Epithelial cell of proximal tubule (primary cell): ENCODE measurements at regions not wholly inside any gene's neighbourhood (a gene's known extent, or its start where the extent isn't known, plus 50 kb on each side); places are given as distances from the start of the nearest gene placed in this dataset.

Source experiments
- DNase-seq: peaks from one replicate; pipeline ENCODE4 v3.0.0-alpha.2; 2011; ENCODE audit warnings: low read depth
- H3K4me3 ChIP-seq: 2 replicates; pipeline ENCODE4 v1.5.1; 2011; ENCODE audit warnings: low read depth, mild to moderate bottlenecking, low read length
- TF ChIP-seq, protein P1 (sequence below): conservative IDR thresholded peaks from 2 replicates; pipeline ENCODE4 v1.5.1; 2012; ENCODE audit warnings: low read depth, mild to moderate bottlenecking, low read length

DNA sequence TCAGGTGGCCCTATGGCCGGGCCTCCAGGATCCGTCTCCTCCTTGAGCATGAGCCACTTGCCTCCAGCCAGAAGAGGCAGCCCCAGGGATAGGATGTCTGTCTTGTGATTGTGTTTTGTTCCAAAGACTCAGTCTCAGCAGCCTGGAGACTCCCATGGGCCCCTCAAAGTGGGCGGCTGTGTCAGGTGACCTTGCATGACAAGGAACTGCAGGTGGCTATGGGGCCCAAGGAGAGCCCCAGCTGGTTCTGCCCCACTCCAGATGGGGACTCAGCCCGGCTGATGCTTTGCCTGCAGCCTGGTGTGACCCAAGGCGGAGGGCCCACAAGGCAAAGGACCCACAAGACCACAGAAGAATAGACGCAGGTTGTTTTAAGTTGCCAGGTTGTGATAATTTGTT lies 284.3 kb upstream of the IRX4 start:
- H3K4me3 ChIP-seq = no peak overlapping the region
- TF ChIP-seq, protein P1, sequence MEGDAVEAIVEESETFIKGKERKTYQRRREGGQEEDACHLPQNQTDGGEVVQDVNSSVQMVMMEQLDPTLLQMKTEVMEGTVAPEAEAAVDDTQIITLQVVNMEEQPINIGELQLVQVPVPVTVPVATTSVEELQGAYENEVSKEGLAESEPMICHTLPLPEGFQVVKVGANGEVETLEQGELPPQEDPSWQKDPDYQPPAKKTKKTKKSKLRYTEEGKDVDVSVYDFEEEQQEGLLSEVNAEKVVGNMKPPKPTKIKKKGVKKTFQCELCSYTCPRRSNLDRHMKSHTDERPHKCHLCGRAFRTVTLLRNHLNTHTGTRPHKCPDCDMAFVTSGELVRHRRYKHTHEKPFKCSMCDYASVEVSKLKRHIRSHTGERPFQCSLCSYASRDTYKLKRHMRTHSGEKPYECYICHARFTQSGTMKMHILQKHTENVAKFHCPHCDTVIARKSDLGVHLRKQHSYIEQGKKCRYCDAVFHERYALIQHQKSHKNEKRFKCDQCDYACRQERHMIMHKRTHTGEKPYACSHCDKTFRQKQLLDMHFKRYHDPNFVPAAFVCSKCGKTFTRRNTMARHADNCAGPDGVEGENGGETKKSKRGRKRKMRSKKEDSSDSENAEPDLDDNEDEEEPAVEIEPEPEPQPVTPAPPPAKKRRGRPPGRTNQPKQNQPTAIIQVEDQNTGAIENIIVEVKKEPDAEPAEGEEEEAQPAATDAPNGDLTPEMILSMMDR = no peak
- no peak for DNase-seq

DNA sequence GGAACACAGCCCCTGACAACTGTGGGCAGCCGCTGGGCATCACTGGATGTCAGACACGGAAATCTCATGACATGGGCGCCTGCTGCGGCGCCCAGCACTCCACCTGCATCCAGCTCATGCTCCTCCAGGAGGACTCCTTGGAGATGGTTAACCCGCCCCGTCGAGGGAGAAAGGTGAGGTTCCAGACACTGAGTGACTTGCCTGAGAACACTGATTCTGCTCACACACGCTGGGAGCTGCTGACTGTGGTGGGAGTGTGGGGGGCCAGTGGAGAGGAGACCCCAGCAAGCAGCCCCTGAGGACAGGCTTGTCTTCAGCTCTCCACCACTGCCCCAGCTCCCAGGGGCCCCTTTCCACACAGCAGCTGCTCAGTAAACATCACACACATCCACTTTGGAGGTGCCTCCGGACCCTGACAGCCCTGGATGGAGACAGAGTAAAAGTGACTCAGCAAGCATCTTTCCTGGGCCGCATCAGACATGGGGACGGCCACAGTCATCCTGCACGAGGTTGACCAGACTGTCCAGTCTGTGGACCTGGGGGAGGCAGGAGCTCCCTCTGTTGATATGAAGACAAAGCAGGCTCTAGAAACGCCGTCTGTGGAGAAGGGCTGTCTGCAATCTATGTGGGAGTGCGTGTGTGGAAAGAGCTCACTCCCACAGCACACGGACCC lies 283.7 kb upstream of the IRX4 start:
- no peak for DNase-seq
- TF ChIP-seq, protein P1 = no peak
- H3K4me3 ChIP-seq = no peak overlapping the region

DNA sequence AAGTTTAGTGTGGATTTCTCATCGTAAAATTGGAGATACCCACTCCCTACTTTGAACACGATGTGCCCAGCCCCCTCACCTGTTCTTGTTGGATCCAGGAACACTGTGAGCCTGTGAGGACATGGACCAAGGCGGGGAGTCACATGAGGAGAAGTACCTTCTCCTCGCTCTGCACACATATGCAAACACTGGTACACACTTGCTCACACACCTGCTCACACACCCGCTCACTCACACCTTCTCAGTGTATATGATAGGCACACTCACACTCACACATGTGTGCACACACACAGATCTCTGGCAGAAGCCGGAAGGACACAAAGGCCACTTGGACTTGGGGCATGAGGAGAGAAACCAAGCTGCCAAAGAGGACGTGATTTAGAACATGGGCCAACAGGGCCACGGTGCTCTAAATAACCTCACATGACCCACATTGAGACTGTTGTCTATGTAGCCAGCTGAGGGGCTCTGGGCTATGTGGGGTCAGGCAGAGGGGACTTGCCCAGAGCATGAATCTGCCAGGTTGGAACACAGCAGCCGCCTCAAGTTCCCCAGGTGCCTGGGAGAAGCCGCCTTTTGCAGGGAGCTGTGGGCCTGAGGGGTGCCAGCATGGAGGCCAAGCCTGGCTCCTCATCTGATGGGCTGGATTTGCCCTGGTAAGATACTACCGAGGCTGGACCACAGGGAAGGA lies 283.0 kb upstream of the IRX4 start:
- DNase-seq = no peak
- TF ChIP-seq, protein P1 = no peak
- H3K4me3 ChIP-seq = no peak overlapping the region

DNA sequence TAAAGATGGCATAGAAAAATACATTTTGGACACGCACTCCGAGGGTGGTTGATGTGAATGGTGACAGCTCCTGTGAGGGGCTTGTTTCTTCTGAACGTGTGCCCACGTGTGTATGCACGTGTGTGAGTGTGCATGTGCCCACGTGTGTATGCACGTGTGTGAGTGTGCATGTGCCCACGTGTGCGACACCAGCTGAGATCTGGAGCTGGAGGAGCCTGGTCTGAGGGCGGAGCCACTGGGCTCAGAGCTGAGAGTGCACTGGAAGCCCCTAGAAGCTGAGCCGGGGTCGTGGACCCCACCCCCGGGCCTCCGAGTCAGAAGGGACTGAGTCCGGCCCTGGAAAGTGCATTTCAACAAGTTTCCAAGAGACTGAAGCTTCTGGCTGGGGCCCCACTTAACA lies 282.5 kb upstream of the IRX4 start:
- H3K4me3 ChIP-seq = no peak overlapping the region
- TF ChIP-seq, protein P1 = no peak
- DNase-seq = no peak

DNA sequence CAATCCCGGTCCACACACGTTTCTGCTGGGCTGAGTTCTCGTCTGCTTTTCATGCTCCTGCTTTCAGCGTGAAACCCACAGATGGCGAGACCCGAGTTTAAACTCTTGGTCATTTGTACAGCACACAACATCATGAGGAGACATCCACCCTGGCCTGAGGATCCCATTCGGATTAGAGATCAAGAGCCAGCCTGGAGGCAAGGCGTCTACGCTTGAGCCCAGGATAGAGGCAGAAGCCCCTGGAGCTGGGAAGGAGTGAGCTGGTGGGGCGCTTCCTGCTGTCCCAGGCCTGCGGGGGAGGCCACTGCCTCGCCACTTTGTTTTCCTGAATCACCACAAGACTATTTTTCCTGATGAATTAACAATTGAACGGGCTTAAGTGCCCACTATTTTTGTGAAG lies 281.9 kb upstream of the IRX4 start:
- H3K4me3 ChIP-seq = no peak overlapping the region
- TF ChIP-seq, protein P1 = no peak
- DNase-seq = no peak

DNA sequence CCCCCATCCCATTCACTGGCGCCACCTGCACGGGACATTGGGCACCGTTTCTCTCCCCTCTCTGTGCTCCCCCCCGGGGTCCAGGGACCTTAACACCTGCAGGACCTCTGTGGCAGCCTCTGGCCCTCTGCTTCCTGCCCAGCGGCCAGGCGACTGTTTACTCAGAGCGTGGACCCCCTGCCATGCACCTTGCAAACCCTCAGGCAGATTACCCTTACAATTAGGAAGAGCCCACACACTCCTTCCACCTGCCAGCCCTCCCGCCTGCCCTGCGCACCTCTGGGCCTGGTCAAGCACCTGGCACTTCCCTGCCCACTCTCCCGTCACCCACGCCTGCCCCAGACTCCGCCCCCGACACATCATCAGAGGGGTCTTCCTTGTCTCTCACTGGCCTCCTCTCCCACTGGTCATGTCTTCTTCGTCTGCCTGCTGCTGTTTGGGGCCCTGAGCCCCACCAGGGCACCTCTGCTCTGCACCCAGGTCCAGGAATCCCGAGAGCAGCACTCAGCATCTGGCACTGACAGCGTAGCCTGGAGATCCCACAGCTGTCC lies 281.3 kb upstream of the IRX4 start:
- no peak overlapping the region for H3K4me3 ChIP-seq
- TF ChIP-seq, protein P1 = no peak
- no peak for DNase-seq
